ENCODE measurements at regions not wholly inside any gene's neighbourhood (a gene's known extent, or its start where the extent isn't known, plus 50 kb on each side); places are given as distances from the start of the nearest gene placed in this dataset.
A peak's percentile ranks its signal among the peaks of the same experiment; 100 is the strongest.

GRCh38 chr11:42571131-42571877 lies 740.5 kb upstream of the API5 start:
- DNase-seq (ENCODE audit: low read depth), result no peak

GRCh38 chr11:42571878-42572610 lies 739.8 kb upstream of the API5 start:
- no peak for DNase-seq (ENCODE audit: low read depth)

- no peak for DNase-seq (ENCODE audit: low read depth)
Observed at GRCh38 chr11:42576318-42576717, 735.5 kb upstream of the API5 start.

- DNase-seq (ENCODE audit: low read depth), result no peak
Observed at GRCh38 chr11:42589286-42589685, 722.5 kb upstream of the API5 start.

- DNase-seq (ENCODE audit: low read depth), result no peak
Observed at GRCh38 chr11:42591841-42592240, 720.0 kb upstream of the API5 start.

GRCh38 chr11:42593441-42593840 lies 718.4 kb upstream of the API5 start:
- no peak for DNase-seq (ENCODE audit: low read depth)

GRCh38 chr11:42595876-42596275 lies 715.9 kb upstream of the API5 start:
- DNase-seq (ENCODE audit: low read depth), result peak; percentile 1

GRCh38 chr11:42596576-42597145 lies 715.1 kb upstream of the API5 start:
- no peak for DNase-seq (ENCODE audit: low read depth)

GRCh38 chr11:42598341-42598740 lies 713.5 kb upstream of the API5 start:
- DNase-seq (ENCODE audit: low read depth), result no peak

GRCh38 chr11:42620796-42621195 lies 691.0 kb upstream of the API5 start:
- DNase-seq (ENCODE audit: low read depth), result peak; percentile 27

GRCh38 chr11:42625757-42626665 lies 685.8 kb upstream of the API5 start:
- no peak for DNase-seq (ENCODE audit: low read depth)

GRCh38 chr11:42631220-42631843 lies 680.5 kb upstream of the API5 start:
- peak; percentile 73 for DNase-seq (ENCODE audit: low read depth)

- no peak for DNase-seq (ENCODE audit: low read depth)
Observed at GRCh38 chr11:42646959-42647358, 664.8 kb upstream of the API5 start.

- DNase-seq (ENCODE audit: low read depth), result peak; percentile 20
Observed at GRCh38 chr11:42647993-42648392, 663.8 kb upstream of the API5 start.

GRCh38 chr11:42651621-42652020 lies 660.2 kb upstream of the API5 start:
- DNase-seq (ENCODE audit: low read depth), result no peak

- DNase-seq (ENCODE audit: low read depth), result no peak
Observed at GRCh38 chr11:42657169-42657568, 654.6 kb upstream of the API5 start.

- DNase-seq (ENCODE audit: low read depth), result no peak
Observed at GRCh38 chr11:42661942-42662341, 649.9 kb upstream of the API5 start.

- DNase-seq (ENCODE audit: low read depth), result no peak
Observed at GRCh38 chr11:42669248-42669976, 642.4 kb upstream of the API5 start.

GRCh38 chr11:42674436-42674835 lies 637.4 kb upstream of the API5 start:
- no peak for DNase-seq (ENCODE audit: low read depth)

- no peak for DNase-seq (ENCODE audit: low read depth)
Observed at GRCh38 chr11:42707541-42707940, 604.3 kb upstream of the API5 start.

Data from HT1080 (cell line).